Suprapubic skin (tissue), 4 donors: ENCODE measurements at regions not wholly inside any gene's neighbourhood (a gene's known extent, or its start where the extent isn't known, plus 50 kb on each side); places are given as distances from the start of the nearest gene placed in this dataset.

Source experiments
- EP300 ChIP-seq: sonication (generic); formaldehyde crosslinking; IDR thresholded peaks from one replicate; pipeline ENCODE4 v1.6.1; 2017; ENCODE audit warnings: antibody characterized with exemption
- POLR2A ChIP-seq, 2 donors: fragments of 450-650 bp; IDR thresholded peaks; one replicate each; pipeline ENCODE4 v1.6.1; 2017; ENCODE audit warnings: antibody characterized with exemption in 2 of 2, mild to moderate bottlenecking in 2 of 2, moderate library complexity in 2 of 2
- POLR2AphosphoS5 ChIP-seq, 3 donors: sonication (generic); formaldehyde crosslinking; IDR thresholded peaks; one replicate each; pipeline ENCODE4 v1.6.1; 2017; ENCODE audit warnings: antibody characterized with exemption in 3 of 3
- TF ChIP-seq, protein P1 (sequence below), 2 donors: fragments of 200-600 bp in 1 of 2; fragments of 450-650 bp in 1 of 2; sonication (generic) in 1 of 2; IDR thresholded peaks; one replicate each; pipeline ENCODE4 v1.5.1; 2016 to 2019; ENCODE audit warnings: antibody characterized with exemption in 2 of 2, mild to moderate bottlenecking in 1 of 2, moderate library complexity in 1 of 2

DNA sequence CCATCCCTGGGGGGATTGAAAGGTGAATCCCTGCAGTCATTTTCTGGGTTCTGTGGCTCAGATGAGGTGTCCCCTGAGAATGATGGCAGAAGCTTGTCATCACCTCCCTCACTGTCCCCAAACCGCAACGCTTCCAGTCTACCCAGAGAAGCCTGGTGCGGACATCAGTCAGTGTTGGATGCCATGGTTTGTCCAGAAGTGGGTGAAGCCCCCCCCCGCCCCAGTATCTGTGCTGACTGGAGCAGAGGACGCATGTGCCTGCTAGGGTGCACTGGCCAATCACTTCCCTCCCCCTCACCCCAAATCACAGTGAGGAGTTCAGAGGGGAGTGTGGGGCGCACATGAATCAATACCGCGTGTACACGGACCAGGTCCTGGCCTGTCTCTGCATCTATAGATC lies 150.5 kb downstream of the TEX29 start:
- TF ChIP-seq, protein P1, sequence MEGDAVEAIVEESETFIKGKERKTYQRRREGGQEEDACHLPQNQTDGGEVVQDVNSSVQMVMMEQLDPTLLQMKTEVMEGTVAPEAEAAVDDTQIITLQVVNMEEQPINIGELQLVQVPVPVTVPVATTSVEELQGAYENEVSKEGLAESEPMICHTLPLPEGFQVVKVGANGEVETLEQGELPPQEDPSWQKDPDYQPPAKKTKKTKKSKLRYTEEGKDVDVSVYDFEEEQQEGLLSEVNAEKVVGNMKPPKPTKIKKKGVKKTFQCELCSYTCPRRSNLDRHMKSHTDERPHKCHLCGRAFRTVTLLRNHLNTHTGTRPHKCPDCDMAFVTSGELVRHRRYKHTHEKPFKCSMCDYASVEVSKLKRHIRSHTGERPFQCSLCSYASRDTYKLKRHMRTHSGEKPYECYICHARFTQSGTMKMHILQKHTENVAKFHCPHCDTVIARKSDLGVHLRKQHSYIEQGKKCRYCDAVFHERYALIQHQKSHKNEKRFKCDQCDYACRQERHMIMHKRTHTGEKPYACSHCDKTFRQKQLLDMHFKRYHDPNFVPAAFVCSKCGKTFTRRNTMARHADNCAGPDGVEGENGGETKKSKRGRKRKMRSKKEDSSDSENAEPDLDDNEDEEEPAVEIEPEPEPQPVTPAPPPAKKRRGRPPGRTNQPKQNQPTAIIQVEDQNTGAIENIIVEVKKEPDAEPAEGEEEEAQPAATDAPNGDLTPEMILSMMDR (IDR thresholded peaks at IDR 0.05), result no peak
- TF ChIP-seq POLR2A (IDR thresholded peaks at IDR 0.05) (no peak), EP300 (no peak), POLR2AphosphoS5 (IDR thresholded peaks at IDR 0.05) (no peak)
